Mucosa of gallbladder (tissue), 1 donor: ENCODE measurements at regions not wholly inside any gene's neighbourhood (a gene's known extent, or its start where the extent isn't known, plus 50 kb on each side); places are given as distances from the start of the nearest gene placed in this dataset.
"Not testable (repeated sequence)": the region's sequence is repeated elsewhere in the genome, so short reads cannot be mapped to it uniquely, and the experiment has no call there.

Experiments
- DNase-seq: peaks from one replicate; pipeline ENCODE4 v3.0.0-alpha.2; 2020; ENCODE audit warnings: low spot score
- donor health status: DM: no; HTN: no; CAD: no.

- no peak for DNase-seq
Observed at GRCh38 chr3:153551536-153552285, 389.7 kb downstream of the RAP2B start.

- no peak for DNase-seq
Observed at GRCh38 chr3:153552887-153553604, 391.0 kb downstream of the RAP2B start.

- no peak for DNase-seq
Observed at GRCh38 chr3:153553605-153553945, 391.5 kb downstream of the RAP2B start.

- DNase-seq = no peak
Observed at GRCh38 chr3:153555919-153556318, 393.9 kb downstream of the RAP2B start.

DNA sequence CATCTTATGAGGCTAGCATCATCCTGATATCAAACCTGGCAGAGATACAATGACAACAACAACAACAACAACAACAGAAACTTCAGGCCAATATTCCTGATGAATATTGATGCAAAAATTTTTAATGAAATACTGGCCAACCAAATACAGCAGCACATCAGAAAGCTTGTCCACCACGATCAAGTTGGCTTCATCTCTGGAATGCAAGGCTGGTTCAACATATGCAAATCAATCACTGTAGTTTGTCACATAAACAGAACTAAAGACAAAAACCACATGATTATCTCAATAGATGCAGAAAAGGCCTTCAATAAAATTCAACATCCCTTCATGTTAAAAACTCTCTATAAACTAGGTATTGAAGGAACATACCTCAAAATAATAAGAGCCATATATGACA is 397.3 kb downstream of the RAP2B start:
- not testable (repeated sequence) for DNase-seq

- no peak for DNase-seq
Observed at GRCh38 chr3:153567011-153567410, 405.0 kb downstream of the RAP2B start.

DNA sequence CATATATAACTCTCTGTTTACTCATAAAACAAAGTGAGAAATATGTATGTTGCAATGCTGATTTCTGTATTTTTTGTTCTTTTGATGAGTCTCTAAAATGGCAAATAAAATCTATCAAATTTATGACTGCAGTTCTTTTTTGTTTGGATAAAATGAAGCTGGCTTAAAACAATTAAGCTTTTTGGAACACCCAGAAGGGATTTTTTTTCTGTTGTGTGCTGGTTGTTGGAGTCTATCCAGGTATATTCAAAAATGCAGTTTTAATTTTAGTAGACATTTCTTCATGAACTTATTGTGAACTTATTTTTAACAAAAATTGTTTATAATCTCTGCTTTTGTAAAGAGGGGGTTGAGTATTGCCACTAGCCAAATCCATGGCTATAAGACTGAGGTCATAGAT is 405.5 kb downstream of the RAP2B start:
- no peak for DNase-seq

GRCh38 chr3:153570481-153570880 is 408.5 kb downstream of the RAP2B start:
- not testable (repeated sequence) for DNase-seq

DNA sequence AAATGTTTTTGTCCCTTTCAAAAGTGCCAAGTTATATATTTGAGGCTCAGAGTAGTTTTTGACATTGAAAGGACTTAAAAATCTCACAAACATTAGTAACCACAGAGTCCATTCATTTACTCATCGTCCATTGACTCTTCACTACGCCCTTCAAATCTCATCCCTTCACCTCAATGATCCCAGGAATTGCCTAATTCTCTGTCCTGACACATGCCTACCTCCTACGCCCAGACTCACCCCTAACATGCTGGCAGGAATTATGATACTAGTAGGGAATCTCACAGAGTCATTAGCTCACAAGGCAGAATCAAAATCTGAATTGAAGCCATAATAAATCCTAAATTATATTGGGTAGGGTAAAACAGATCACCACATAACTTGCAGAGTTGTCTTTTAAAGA is 410.1 kb downstream of the RAP2B start:
- DNase-seq = no peak

DNA sequence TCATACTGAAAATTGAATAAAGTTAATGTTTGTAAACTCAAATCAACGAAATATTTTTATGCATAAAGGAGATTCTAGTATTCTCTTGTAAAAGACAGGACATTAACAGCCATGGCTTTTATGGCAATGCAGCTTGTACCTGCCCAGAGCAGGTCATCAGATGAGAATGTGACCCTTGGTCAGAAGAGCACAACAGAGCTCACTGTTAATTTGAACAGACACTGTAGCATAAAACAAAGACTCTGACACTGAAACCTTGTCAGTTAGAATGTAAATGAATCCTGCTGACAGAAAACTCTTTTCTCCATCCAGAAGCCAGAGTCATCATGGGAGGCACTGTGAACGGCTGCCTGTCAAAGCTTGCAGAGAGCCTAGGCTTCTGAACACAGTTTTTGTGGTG is 410.6 kb downstream of the RAP2B start:
- no peak for DNase-seq

DNA sequence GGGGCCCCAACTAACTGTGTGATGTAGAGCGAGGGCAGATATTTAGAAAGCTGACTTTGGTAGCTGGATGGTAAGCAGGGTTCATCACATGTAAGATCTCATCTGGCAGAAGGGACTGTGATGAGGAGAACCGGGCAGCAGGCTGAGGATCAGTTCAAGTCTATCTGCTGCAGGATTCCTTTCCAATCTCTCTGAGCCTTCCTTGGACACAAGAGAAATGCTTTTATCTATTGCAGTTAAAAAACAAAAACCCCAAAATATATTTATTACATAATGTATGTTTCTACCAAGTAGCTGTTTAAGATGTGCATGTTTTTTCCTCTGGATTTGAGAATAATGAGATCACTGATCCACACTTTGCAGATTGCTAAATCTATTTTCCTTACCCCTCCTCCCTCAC is 411.5 kb downstream of the RAP2B start:
- no peak for DNase-seq

DNA sequence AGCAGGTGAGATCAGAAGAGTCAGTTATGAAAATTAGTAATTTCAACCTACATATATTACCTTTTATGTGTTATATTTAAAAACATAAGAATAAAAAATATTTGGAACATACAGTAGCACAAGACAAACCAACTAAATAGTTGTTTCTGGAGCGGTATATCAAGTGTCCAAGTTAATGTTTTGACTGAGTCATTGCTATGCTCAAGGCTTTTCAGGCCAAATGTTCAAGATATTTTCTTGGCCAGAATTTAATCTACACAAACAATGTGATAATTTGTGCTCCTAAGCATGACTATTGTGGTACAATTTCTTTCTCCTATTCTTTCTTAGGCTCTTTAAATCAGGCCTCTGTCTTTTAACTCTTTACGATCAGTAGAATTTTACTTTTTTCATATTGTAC is 412.4 kb downstream of the RAP2B start:
- no peak for DNase-seq

GRCh38 chr3:153577059-153577736 is 415.2 kb downstream of the RAP2B start:
- no peak for DNase-seq

GRCh38 chr3:153578046-153578445 is 416.0 kb downstream of the RAP2B start:
- no peak for DNase-seq

DNA sequence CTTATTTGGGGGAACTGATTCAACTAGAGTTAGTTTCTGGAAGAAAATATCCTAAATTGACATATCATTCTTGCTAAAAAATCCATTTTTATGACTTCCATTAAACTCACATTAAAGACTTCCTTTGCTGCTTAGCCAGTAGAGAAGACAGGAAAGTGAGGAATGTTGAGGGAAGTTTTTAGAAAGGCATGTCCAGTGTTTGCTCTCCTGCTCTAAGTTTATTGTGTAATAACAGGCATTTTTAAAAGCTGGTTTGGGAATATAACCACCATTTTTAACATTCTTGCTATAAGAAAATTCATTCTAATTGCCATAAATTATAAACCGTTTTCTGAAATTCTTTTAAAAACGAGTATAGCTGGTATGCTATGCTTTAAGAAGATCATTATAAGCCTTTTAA is 428.0 kb downstream of the RAP2B start:
- no peak for DNase-seq

- DNase-seq = no peak
Observed at GRCh38 chr3:153591561-153592245, 429.7 kb downstream of the RAP2B start.

DNA sequence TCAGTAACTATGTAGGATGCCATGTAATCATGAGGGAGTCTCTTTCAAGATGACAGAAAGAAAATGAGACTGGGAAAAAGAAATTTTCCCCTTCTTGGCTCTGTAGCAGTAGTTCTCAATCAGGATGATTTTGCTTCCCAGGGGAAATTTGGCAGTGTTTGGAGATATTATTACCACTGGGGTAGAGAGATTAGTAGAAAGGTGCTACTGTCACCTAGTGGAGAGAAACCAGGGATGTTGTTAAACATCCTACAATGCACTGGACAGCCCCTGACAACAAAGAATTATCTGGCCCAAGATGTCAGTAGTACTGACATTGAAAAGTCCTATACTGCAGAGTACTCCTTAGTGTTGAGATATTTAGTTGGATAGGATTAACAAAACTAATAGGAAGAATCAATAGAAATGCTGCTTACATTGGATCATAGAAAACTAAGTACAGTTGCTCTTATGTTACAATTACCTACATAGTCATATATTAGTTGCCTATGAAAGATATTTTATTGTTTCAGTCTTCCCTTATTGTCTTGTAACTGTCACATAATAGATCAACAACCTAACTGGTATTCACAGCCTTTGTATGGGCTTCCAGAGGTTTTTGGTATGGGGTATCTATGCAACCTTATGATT is 433.3 kb downstream of the RAP2B start:
- no peak for DNase-seq

GRCh38 chr3:153596401-153596800 is 434.4 kb downstream of the RAP2B start:
- DNase-seq = no peak

DNA sequence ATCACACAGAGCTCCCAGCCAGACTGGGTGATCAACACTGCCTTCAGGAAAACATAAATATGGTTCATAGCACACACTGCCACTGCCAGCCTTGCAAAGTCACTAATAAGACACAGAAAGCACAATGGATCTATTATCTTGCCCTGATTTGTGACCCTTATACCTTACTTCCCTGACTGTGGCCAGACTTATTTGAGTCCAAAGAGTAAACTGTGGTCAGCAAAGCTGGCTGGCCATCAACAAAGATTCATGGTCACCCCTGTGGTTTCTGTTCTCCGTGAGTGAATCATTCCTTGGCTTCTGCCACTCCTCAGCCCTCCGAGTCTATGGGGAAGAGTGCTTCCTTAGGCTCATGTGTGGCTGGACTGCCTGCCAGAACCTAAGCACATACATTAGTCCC is 437.7 kb downstream of the RAP2B start:
- peak; percentile 81 for DNase-seq

- DNase-seq = no peak
Observed at GRCh38 chr3:153600896-153601295, 438.9 kb downstream of the RAP2B start.

- DNase-seq = no peak
Observed at GRCh38 chr3:153601374-153601853, 439.4 kb downstream of the RAP2B start.

GRCh38 chr3:153602801-153603200 is 440.8 kb downstream of the RAP2B start:
- DNase-seq = no peak
